ENCODE measurements at regions not wholly inside any gene's neighbourhood (a gene's known extent, or its start where the extent isn't known, plus 50 kb on each side); places are given as distances from the start of the nearest gene placed in this dataset.

DNA sequence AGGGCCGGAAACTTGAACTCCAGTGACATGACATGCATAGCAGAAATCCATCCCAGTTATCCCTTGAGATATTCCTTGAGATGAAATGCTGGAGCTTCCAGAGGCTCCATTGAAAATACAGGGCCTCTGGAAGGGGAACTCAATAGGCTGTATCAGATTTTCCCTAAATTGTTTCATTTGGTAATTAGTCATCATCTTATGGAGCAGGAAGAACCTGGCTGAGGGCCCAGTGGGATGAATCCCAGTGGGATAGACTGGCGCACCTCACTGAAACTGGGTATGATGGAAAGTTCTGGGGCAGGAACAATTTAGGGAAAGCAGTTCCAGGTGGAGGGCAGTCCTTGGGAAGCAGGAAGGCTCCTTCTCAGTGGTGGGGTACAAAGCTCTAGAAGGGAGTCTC is 307.8 kb upstream of the DIPK2B start:
- POLR2A ChIA-PET: no interaction called here

DNA sequence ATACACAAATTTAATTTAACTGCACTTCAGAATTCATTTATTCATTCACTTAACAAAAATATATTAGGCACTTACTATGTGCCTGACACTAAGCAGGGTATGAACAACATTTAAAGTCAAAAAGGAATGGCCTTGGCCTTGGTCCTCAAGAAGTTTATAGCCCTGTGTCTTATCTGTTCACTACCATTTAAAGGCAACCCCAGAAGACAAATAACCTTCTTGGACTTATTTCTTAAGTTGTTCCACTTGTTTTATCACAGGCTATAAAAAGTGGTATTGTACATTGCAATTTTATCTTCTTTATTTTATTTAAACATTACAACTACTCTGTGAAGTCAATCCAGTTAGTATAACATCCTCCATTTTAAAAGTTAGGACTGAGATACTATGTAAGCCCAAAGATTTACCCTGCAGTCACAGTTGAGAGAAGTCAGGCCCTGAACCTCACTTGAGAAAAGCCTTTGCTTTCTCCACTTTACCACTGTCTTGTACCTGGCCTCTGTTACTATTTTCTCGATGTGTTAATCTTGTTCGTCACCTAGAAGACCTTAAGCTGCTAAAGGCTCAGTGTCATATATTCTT is 305.6 kb upstream of the DIPK2B start:
- dilution Hi-C loops (cut with MboI; ENCODE audit: extremely low pct_ligation_motif_present, low sequenced_read_pairs) (no loop called here), intact Hi-C loops (cut with micrococcal nuclease) (no loop called here)
- H3K79me2 ChIP-seq (ENCODE audit: control insufficient read depth, insufficient read depth, low read length): no peaks in the 10 kb centered on the region
- H3K36me3 ChIP-seq (ENCODE audit: control insufficient read depth in 2 of 2, extremely low read depth in 1 of 2, insufficient read depth in 2 of 2, low read length in 2 of 2): no peaks in the 10 kb centered on the region
- no peaks in the 10 kb centered on the region for H3K9me1 ChIP-seq (replicated peaks; ENCODE audit: control insufficient read depth, extremely low read depth, insufficient read depth, low read length)
- FAIRE-seq: no peak
- ChIA-PET POLR2A (no interaction called here), CTCF (interaction anchor here (1.0 to 2.9 kb wide), 2 partner anchors 27 to 184 kb away, joined by 6 to 10 read pairs; no protein-coding TSS in a partner anchor)
- H3K27ac ChIP-seq (ENCODE audit: insufficient read depth, low read depth, low read length): peak overlapping the region; percentile 96
- peak overlapping the region; percentile 21 for H3K4me2 ChIP-seq (ENCODE audit: insufficient read depth, low read length)
- peak; percentile 30 for DNase-seq (ENCODE audit: low read depth, low spot score)
- H3K9ac ChIP-seq (replicated peaks; ENCODE audit: extremely low read depth, insufficient read depth, low read length): peak overlapping the region; percentile 59
- no peaks in the 10 kb centered on the region for H3K9me3 ChIP-seq (replicated peaks; ENCODE audit: control insufficient read depth, insufficient read depth, low read length)
- H2AFZ ChIP-seq (ENCODE audit: low read depth, low read length): no peak overlapping the region
- TF ChIP-seq, protein P1, sequence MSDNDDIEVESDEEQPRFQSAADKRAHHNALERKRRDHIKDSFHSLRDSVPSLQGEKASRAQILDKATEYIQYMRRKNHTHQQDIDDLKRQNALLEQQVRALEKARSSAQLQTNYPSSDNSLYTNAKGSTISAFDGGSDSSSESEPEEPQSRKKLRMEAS (IDR thresholded peaks at IDR 0.05; ENCODE audit: insufficient read depth, insufficient read length): no peak
- TF ChIP-seq EZH2 (IDR thresholded peaks at IDR 0.05; ENCODE audit: borderline replicate concordance, low read depth, low read length, severe bottlenecking) (no peak), JUN (IDR thresholded peaks at IDR 0.05; ENCODE audit: borderline replicate concordance, insufficient read depth, insufficient read length, low read depth) (no peak), POLR2AphosphoS5 (IDR thresholded peaks at IDR 0.05; ENCODE audit: insufficient read depth, low read depth, low read length) (no peak), GATA2 (IDR thresholded peaks at IDR 0.05; ENCODE audit: insufficient read depth, insufficient read length, low read depth, low read length) (no peak), POLR2A (IDR thresholded peaks at IDR 0.05; ENCODE audit: low read depth, low read length) (no peak), FOS (IDR thresholded peaks at IDR 0.05; ENCODE audit: borderline replicate concordance, insufficient read depth, low read length) (no peak), MYC (IDR thresholded peaks at IDR 0.05; ENCODE audit: low read depth, low read length) (no peak)
- TF ChIP-seq, protein P2, sequence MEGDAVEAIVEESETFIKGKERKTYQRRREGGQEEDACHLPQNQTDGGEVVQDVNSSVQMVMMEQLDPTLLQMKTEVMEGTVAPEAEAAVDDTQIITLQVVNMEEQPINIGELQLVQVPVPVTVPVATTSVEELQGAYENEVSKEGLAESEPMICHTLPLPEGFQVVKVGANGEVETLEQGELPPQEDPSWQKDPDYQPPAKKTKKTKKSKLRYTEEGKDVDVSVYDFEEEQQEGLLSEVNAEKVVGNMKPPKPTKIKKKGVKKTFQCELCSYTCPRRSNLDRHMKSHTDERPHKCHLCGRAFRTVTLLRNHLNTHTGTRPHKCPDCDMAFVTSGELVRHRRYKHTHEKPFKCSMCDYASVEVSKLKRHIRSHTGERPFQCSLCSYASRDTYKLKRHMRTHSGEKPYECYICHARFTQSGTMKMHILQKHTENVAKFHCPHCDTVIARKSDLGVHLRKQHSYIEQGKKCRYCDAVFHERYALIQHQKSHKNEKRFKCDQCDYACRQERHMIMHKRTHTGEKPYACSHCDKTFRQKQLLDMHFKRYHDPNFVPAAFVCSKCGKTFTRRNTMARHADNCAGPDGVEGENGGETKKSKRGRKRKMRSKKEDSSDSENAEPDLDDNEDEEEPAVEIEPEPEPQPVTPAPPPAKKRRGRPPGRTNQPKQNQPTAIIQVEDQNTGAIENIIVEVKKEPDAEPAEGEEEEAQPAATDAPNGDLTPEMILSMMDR (IDR thresholded peaks at IDR 0.05; ENCODE audit: extremely low read depth in 1 of 2, insufficient read depth in 1 of 2, low read depth in 1 of 2, low read length in 2 of 2): no peak
- no peaks in the 10 kb centered on the region for H4K20me1 ChIP-seq (replicated peaks; ENCODE audit: control insufficient read depth, extremely low read depth, insufficient read depth, low read length)
- no peak overlapping the region for H3K4me3 ChIP-seq (replicated peaks in 1 of 3; ENCODE audit: insufficient read depth in 1 of 3, low read depth in 1 of 3, low read length in 3 of 3)
- no TSS peak for BruUV-seq (replicated peaks)
- no peaks in the 10 kb centered on the region for H3K27me3 ChIP-seq (ENCODE audit: control insufficient read depth in 2 of 2, insufficient read depth in 2 of 2, low read length in 2 of 2)
- H3K4me1 ChIP-seq (ENCODE audit: control insufficient read depth, extremely low read depth, insufficient read depth, low read length): peaks cover 35% of the 10 kb centered on the region

More for the DNA sequence above, 307.8 kb upstream of the DIPK2B start:
- dilution Hi-C loops (cut with MboI; ENCODE audit: extremely low pct_ligation_motif_present, low sequenced_read_pairs) (no loop called here), intact Hi-C loops (cut with micrococcal nuclease) (no loop called here)
- Histone ChIP-seq H2AFZ (ENCODE audit: low read depth, low read length) (no peak overlapping the region), H3K36me3 (ENCODE audit: control insufficient read depth in 2 of 2, extremely low read depth in 1 of 2, insufficient read depth in 2 of 2, low read length in 2 of 2) (no peaks in the 10 kb centered on the region), H3K4me3 (replicated peaks in 1 of 3; ENCODE audit: insufficient read depth in 1 of 3, low read depth in 1 of 3, low read length in 3 of 3) (no peak overlapping the region), H4K20me1 (replicated peaks; ENCODE audit: control insufficient read depth, extremely low read depth, insufficient read depth, low read length) (no peaks in the 10 kb centered on the region), H3K9me3 (replicated peaks; ENCODE audit: control insufficient read depth, insufficient read depth, low read length) (no peaks in the 10 kb centered on the region), H3K9me1 (replicated peaks; ENCODE audit: control insufficient read depth, extremely low read depth, insufficient read depth, low read length) (no peaks in the 10 kb centered on the region), H3K27me3 (ENCODE audit: control insufficient read depth in 2 of 2, insufficient read depth in 2 of 2, low read length in 2 of 2) (no peaks in the 10 kb centered on the region), H3K79me2 (ENCODE audit: control insufficient read depth, insufficient read depth, low read length) (no peaks in the 10 kb centered on the region), H3K4me1 (ENCODE audit: control insufficient read depth, extremely low read depth, insufficient read depth, low read length) (peaks cover 35% of the 10 kb centered on the region), H3K9ac (replicated peaks; ENCODE audit: extremely low read depth, insufficient read depth, low read length) (no peak overlapping the region), H3K4me2 (ENCODE audit: insufficient read depth, low read length) (peak overlapping the region; percentile 22), H3K27ac (ENCODE audit: insufficient read depth, low read depth, low read length) (peak overlapping the region; percentile 96)
- BruUV-seq (replicated peaks): no TSS peak
- CTCF ChIA-PET: interaction anchor here (1.6 kb wide), 1 partner anchor 186 kb away, joined by 5 read pairs; no protein-coding TSS in a partner anchor
- no peak for FAIRE-seq
- peak; percentile 57 for DNase-seq (ENCODE audit: low read depth, low spot score)
- TF ChIP-seq POLR2A (IDR thresholded peaks at IDR 0.05; ENCODE audit: low read depth, low read length) (no peak), MYC (IDR thresholded peaks at IDR 0.05; ENCODE audit: low read depth, low read length) (no peak), JUN (IDR thresholded peaks at IDR 0.05; ENCODE audit: borderline replicate concordance, insufficient read depth, insufficient read length, low read depth) (no peak), FOS (IDR thresholded peaks at IDR 0.05; ENCODE audit: borderline replicate concordance, insufficient read depth, low read length) (no peak), EZH2 (IDR thresholded peaks at IDR 0.05; ENCODE audit: borderline replicate concordance, low read depth, low read length, severe bottlenecking) (no peak)
- TF ChIP-seq, protein P2 (IDR thresholded peaks at IDR 0.05; ENCODE audit: extremely low read depth in 1 of 2, insufficient read depth in 1 of 2, low read depth in 1 of 2, low read length in 2 of 2): no peak
